GM19351 (cell line): ENCODE measurements at regions not wholly inside any gene's neighbourhood (a gene's known extent, or its start where the extent isn't known, plus 50 kb on each side); places are given as distances from the start of the nearest gene placed in this dataset.

Experiments
- ATAC-seq: cut with Tn5 transposase; IDR thresholded peaks from one replicate; pipeline ENCODE4 v1.9.1; 2021; ENCODE audit warnings: mild to moderate bottlenecking, moderate library complexity; ENCODE audit not compliant: unreplicated experiment

- no peak for ATAC-seq
Observed at GRCh38 chr6:14789996-14790395, 455.9 kb upstream of the JARID2 start.

- ATAC-seq = no peak
Observed at GRCh38 chr6:14790976-14791375, 454.9 kb upstream of the JARID2 start.

GRCh38 chr6:14791526-14791925 is 454.3 kb upstream of the JARID2 start:
- ATAC-seq = no peak

GRCh38 chr6:14792118-14792955 is 453.5 kb upstream of the JARID2 start:
- no peak for ATAC-seq

- ATAC-seq = no peak
Observed at GRCh38 chr6:14795451-14795850, 450.4 kb upstream of the JARID2 start.

GRCh38 chr6:14796974-14797762 is 448.7 kb upstream of the JARID2 start:
- ATAC-seq = no peak

GRCh38 chr6:14797875-14798593 is 447.8 kb upstream of the JARID2 start:
- ATAC-seq = no peak

GRCh38 chr6:14798594-14798982 is 447.3 kb upstream of the JARID2 start:
- ATAC-seq = no peak

GRCh38 chr6:14798996-14799588 is 446.8 kb upstream of the JARID2 start:
- ATAC-seq = no peak

- ATAC-seq = peak; percentile 75
Observed at GRCh38 chr6:14799928-14800327, 445.9 kb upstream of the JARID2 start.

GRCh38 chr6:14802514-14803160 is 443.2 kb upstream of the JARID2 start:
- no peak for ATAC-seq

- ATAC-seq = no peak
Observed at GRCh38 chr6:14804001-14804784, 441.7 kb upstream of the JARID2 start.

GRCh38 chr6:14804785-14805210 is 441.1 kb upstream of the JARID2 start:
- ATAC-seq = no peak

GRCh38 chr6:14806101-14806500 is 439.8 kb upstream of the JARID2 start:
- ATAC-seq = no peak

GRCh38 chr6:14807130-14807529 is 438.7 kb upstream of the JARID2 start:
- no peak for ATAC-seq

GRCh38 chr6:14807971-14808370 is 437.9 kb upstream of the JARID2 start:
- no peak for ATAC-seq

GRCh38 chr6:14810021-14810420 is 435.8 kb upstream of the JARID2 start:
- ATAC-seq = no peak

- ATAC-seq = no peak
Observed at GRCh38 chr6:14811775-14812428, 434.0 kb upstream of the JARID2 start.

- ATAC-seq = no peak
Observed at GRCh38 chr6:14814016-14814415, 431.9 kb upstream of the JARID2 start.
